GM12865 (cell line): ENCODE measurements at regions not wholly inside any gene's neighbourhood (a gene's known extent, or its start where the extent isn't known, plus 50 kb on each side); places are given as distances from the start of the nearest gene placed in this dataset.

Experiments
- DNase-seq: peaks from one replicate; pipeline ENCODE4 v3.0.0; 2010; ENCODE audit warnings: low read depth
- H3K4me3 ChIP-seq: 2 replicates; pipeline ENCODE4 v1.5.1; 2011; ENCODE audit warnings: mild to moderate bottlenecking, low read depth, low read length, control low read depth
- TF ChIP-seq, protein P1 (sequence below): IDR thresholded peaks from 2 replicates; pipeline ENCODE4 v1.5.1; 2011; ENCODE audit warnings: low read length, control low read depth, low read depth, inconsistent platforms; ENCODE audit not compliant: insufficient read depth; ENCODE audit errors: missing control alignments

GRCh38 chr2:217712431-217712830, 290.4 kb downstream of the TNS1 start:
- no peak for DNase-seq
- no peak overlapping the region for H3K4me3 ChIP-seq
- TF ChIP-seq, protein P1, sequence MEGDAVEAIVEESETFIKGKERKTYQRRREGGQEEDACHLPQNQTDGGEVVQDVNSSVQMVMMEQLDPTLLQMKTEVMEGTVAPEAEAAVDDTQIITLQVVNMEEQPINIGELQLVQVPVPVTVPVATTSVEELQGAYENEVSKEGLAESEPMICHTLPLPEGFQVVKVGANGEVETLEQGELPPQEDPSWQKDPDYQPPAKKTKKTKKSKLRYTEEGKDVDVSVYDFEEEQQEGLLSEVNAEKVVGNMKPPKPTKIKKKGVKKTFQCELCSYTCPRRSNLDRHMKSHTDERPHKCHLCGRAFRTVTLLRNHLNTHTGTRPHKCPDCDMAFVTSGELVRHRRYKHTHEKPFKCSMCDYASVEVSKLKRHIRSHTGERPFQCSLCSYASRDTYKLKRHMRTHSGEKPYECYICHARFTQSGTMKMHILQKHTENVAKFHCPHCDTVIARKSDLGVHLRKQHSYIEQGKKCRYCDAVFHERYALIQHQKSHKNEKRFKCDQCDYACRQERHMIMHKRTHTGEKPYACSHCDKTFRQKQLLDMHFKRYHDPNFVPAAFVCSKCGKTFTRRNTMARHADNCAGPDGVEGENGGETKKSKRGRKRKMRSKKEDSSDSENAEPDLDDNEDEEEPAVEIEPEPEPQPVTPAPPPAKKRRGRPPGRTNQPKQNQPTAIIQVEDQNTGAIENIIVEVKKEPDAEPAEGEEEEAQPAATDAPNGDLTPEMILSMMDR = no peak

DNA sequence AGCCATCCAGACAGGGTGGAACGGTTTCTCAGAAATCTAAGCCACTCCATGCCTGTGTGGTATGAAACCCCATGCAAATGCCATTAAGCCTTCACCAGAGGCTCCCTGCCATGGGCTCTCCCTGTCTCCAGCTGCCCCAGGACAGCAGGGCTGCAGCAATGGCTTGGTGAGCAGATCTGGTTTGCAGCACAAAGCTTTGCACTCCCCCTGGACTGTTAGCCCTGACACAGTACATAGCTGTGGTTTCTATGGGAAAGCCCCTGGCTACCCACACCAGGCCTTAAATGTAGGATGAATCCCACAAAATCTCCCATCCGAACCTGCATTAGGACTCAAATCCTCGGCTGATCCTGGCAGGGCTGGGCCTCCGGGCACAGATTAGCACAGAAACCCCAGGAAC, 291.6 kb downstream of the TNS1 start:
- DNase-seq = no peak
- TF ChIP-seq, protein P1 = no peak
- no peak overlapping the region for H3K4me3 ChIP-seq

- H3K4me3 ChIP-seq = no peak overlapping the region
- DNase-seq = no peak
- TF ChIP-seq, protein P1 = no peak
Observed at GRCh38 chr2:217710211-217710765, 292.5 kb downstream of the TNS1 start.

GRCh38 chr2:217709478-217710210, 293.2 kb downstream of the TNS1 start:
- DNase-seq = no peak
- no peak overlapping the region for H3K4me3 ChIP-seq
- TF ChIP-seq, protein P1 = no peak

DNA sequence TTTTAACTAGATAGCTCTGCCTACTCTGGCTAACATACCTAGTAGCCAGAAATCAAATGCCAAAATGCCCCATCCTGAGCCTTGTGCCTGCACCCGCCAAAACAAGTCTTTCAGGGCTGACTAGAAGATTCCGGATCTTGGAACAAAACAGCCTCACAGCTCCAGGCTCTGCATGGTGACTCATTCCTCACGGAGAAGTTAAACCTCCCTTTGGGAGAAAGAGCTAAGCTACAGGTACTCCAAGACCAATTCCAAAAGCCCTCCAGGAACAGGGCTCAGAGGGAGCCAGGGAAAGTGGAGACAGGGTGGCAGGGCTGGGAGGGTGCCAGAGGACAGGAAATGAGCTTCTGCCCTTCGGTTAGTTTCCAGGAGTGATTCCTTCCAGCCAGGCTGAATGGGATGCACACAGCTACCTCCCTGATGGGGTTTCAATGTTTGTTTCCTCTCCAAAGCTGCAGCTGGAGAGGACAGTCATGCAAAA, 295.6 kb downstream of the TNS1 start:
- DNase-seq = no peak

DNA sequence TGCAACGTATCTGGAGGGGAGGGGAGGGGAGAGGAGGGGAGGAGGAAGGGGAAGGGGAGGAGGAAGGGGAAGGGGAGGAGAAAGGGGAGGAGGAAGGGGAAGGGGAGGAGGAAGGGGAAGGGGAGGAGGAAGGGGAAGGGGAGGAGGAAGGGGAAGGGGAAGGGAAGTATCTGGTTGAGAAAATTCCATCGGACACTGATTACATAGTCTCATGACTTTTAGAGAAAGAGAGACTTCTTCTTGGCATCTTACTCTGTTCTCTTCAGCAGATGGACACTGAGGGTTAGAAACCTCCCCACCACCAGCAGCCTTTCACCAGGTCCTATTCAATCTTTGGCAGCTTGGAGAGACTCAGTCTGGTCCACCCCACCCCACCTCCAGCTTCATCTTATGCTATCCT, 296.3 kb downstream of the TNS1 start:
- H3K4me3 ChIP-seq = no peak overlapping the region
- TF ChIP-seq, protein P1 = no peak

More for the DNA sequence above, 295.6 kb downstream of the TNS1 start:
- H3K4me3 ChIP-seq = no peak overlapping the region
- TF ChIP-seq, protein P1 = no peak

DNA sequence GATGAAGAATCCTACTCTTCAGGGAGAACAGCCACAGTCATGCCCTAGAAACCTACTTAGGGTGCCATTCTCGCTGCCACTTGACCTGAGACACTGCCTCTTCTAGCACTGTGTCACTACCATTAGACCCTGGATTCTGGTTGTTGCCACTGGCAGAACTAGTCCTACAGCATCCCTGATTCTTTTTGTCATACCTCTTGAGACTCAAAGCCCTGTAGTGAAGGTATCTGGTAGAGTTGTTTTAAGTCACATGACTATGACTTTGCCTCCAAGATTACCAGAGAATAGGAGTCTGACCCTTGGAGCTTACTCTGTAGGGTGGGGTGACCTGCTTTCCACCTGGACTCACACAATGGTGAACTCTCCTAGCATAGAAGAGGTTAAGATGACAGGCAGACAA, 296.7 kb downstream of the TNS1 start:
- TF ChIP-seq, protein P1 = no peak
- DNase-seq = no peak
- H3K4me3 ChIP-seq = no peak overlapping the region

More for the DNA sequence above, 296.3 kb downstream of the TNS1 start:
- no peak for DNase-seq
